Trophoblast cell (in vitro differentiated cells and primary cell): ENCODE measurements at regions not wholly inside any gene's neighbourhood (a gene's known extent, or its start where the extent isn't known, plus 50 kb on each side); places are given as distances from the start of the nearest gene placed in this dataset.

Experiments used
- DNase-seq, 2 donors: peaks; one replicate each; pipeline ENCODE4 v3.0.0-alpha.2; 2016
- H2AFZ ChIP-seq: 2 replicates; pipeline ENCODE4 v1.6.1; 2013; ENCODE audit warnings: low read length, moderate library complexity, mild to moderate bottlenecking; ENCODE audit not compliant: insufficient read depth, poor library complexity
- H2AK5ac ChIP-seq: 2 replicates; pipeline ENCODE4 v1.6.1; 2013; ENCODE audit warnings: mild to moderate bottlenecking, low read length
- H2BK120ac ChIP-seq: 2 replicates; pipeline ENCODE4 v1.6.1; 2013; ENCODE audit warnings: low read length, mild to moderate bottlenecking, moderate library complexity; ENCODE audit not compliant: insufficient read depth, poor library complexity
- H2BK12ac ChIP-seq: 2 replicates; pipeline ENCODE4 v1.6.1; 2013; ENCODE audit warnings: mild to moderate bottlenecking, low read length, moderate library complexity
- H2BK5ac ChIP-seq: 2 replicates; pipeline ENCODE4 v1.6.1; 2013; ENCODE audit warnings: low read length, low read depth, moderate library complexity, mild to moderate bottlenecking; ENCODE audit not compliant: poor library complexity
- H3K14ac ChIP-seq: 2 replicates; pipeline ENCODE4 v1.6.1; 2013; ENCODE audit warnings: mild to moderate bottlenecking, low read length
- H3K18ac ChIP-seq: 2 replicates; pipeline ENCODE4 v1.6.1; 2013; ENCODE audit warnings: mild to moderate bottlenecking, low read length
- H3K23ac ChIP-seq: 2 replicates; pipeline ENCODE4 v1.6.1; 2013; ENCODE audit warnings: low read length
- H3K27ac ChIP-seq: 2 replicates; pipeline ENCODE4 v1.5.1; 2013; ENCODE audit warnings: low read depth, mild to moderate bottlenecking, inconsistent platforms, low read length, moderate library complexity
- H3K27me3 ChIP-seq: 2 replicates; pipeline ENCODE4 v1.6.1; 2013; ENCODE audit warnings: inconsistent platforms, mild to moderate bottlenecking, low read length, moderate library complexity; ENCODE audit not compliant: insufficient read depth
- H3K36me3 ChIP-seq, 2 experiments: 1 replicate in 1 of 2; 2 replicates in 1 of 2; pipeline ENCODE4 v1.6.1; 2013; ENCODE audit warnings: low read length in 2 of 2, mild to moderate bottlenecking in 2 of 2, moderate library complexity in 1 of 2; ENCODE audit not compliant: insufficient read depth in 2 of 2, control insufficient read depth in 1 of 2
- H3K4ac ChIP-seq: 2 replicates; pipeline ENCODE4 v1.6.1; 2013; ENCODE audit warnings: low read depth, mild to moderate bottlenecking, low read length, moderate library complexity
- H3K4me1 ChIP-seq, 2 experiments: 1 replicate in 1 of 2; 2 replicates in 1 of 2; pipeline ENCODE4 v1.6.1; 2013; ENCODE audit warnings: low read length in 2 of 2, mild to moderate bottlenecking in 2 of 2, moderate library complexity in 1 of 2; ENCODE audit not compliant: insufficient read depth in 2 of 2, control insufficient read depth in 1 of 2
- H3K4me2 ChIP-seq: 2 replicates; pipeline ENCODE4 v1.6.1; 2013; ENCODE audit warnings: inconsistent platforms, mild to moderate bottlenecking, low read length, moderate library complexity
- H3K4me3 ChIP-seq: 2 replicates; pipeline ENCODE4 v1.5.1; 2013; ENCODE audit warnings: mild to moderate bottlenecking, low read depth, low read length, inconsistent platforms
- H3K79me1 ChIP-seq: one replicate; pipeline ENCODE4 v1.6.1; 2013; ENCODE audit warnings: low read length
- H3K79me2 ChIP-seq: 2 replicates; pipeline ENCODE4 v1.6.1; 2013; ENCODE audit warnings: low read length, mild to moderate bottlenecking; ENCODE audit not compliant: control insufficient read depth, insufficient read depth, poor library complexity
- H3K9ac ChIP-seq: 2 replicates; pipeline ENCODE4 v1.6.1; 2013; ENCODE audit warnings: mild to moderate bottlenecking, low read length
- H3K9me3 ChIP-seq: 2 replicates; pipeline ENCODE4 v1.6.1; 2013; ENCODE audit warnings: low read depth, mild to moderate bottlenecking, control low read depth, inconsistent platforms, low read length; ENCODE audit not compliant: insufficient read depth
- H4K12ac ChIP-seq: 2 replicates; pipeline ENCODE4 v1.6.1; 2013; ENCODE audit warnings: low read depth, mild to moderate bottlenecking, low read length, moderate library complexity
- H4K8ac ChIP-seq: 2 replicates; pipeline ENCODE4 v1.6.1; 2013; ENCODE audit warnings: low read depth, mild to moderate bottlenecking, low read length, moderate library complexity
- H4K91ac ChIP-seq: one replicate; pipeline ENCODE4 v1.6.1; 2013; ENCODE audit warnings: low read depth, mild to moderate bottlenecking, low read length, moderate library complexity
- WGBS: extraction: QIAGEN DNeasy Blood & Tissue Kit; methylation state at CpG from one replicate; pipeline ENCODE4 v1.1.7; 2013; ENCODE audit warnings: missing lambda C conversion rate; ENCODE audit not compliant: insufficient read length, insufficient coverage; ENCODE audit errors: extremely low coverage; 5-methylcytosine and 5-hydroxymethylcytosine counted together

DNA sequence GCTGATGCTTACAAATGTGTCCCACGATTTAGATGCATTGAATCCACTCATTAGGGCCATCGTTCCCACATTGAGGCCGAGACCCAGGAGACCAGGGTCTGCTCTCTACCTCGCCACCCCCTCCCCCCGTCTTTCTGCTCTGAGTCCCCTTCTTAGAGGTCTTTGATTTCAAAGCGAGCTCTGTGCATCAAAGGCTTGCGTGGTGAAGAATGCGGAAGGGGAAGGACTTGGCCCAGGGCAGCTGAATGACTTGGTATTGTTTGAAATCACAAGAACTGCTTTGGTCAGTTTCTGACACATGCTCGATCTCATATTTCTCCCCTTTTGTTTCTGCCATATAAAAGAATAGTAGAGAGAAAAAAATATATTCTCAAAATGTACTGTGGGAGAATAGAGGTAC, 78.3 kb upstream of the IRX1 start:
- Histone ChIP-seq H3K4ac (no peak overlapping the region), H3K9me3 (no peaks in the 10 kb centered on the region), H3K18ac (no peak overlapping the region), H3K4me3 (no peak overlapping the region), H3K27me3 (no peaks in the 10 kb centered on the region), H2BK5ac (no peak overlapping the region), H3K14ac (no peak overlapping the region), H3K36me3 (no peaks in the 10 kb centered on the region), H3K9ac (no peak overlapping the region), H2AK5ac (no peak overlapping the region), H3K79me2 (no peaks in the 10 kb centered on the region), H4K12ac (no peak overlapping the region), H4K91ac (no peak overlapping the region), H3K4me2 (no peak overlapping the region), H3K79me1 (no peaks in the 10 kb centered on the region), H2BK12ac (no peak overlapping the region), H3K4me1 (no peaks in the 10 kb centered on the region), H2AFZ (no peak overlapping the region), H3K27ac (no peak overlapping the region), H2BK120ac (no peak overlapping the region), H4K8ac (no peak overlapping the region), H3K23ac (no peak overlapping the region)
- DNase-seq = no peak
- no CpG with 5 or more reads among the region's 9 CpGs for WGBS

DNA sequence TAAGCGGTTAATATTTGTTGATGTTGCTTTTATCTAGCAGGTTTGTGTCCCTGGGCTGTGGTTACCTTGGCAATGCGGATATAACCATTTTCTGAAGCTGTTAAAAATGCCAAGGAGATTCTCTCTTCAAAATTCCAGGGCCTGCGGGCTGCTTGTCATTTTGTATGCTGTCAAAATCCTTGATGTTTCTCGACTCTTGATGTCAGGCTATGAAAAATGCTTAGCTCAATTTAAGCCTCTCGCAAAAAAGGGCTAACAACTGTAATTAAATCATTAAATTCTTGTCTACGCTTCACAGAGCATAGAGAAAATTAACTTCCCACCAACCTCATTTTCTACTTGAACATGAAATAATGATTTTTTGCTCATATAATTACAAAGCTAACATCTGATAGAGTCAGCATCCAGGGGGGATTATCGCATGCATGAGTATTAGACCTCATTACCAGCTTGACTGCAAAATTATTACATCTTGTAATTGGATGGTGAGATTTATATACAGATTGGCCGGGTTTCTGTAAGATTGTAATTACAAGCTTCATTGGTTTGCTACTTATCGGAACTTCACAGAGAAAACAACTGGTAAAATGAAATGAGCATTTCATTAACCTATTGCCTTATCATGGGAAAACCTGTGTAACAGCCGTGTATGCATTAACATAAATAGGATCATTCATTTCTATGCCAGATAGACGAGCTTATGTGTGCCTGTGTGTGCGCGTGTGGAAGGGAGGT, 83.1 kb upstream of the IRX1 start:
- no peak overlapping the region for H4K91ac ChIP-seq
- H3K27ac ChIP-seq = no peak overlapping the region
- no peaks in the 10 kb centered on the region for H3K79me1 ChIP-seq
- H2BK5ac ChIP-seq = no peak overlapping the region
- H3K9ac ChIP-seq = no peak overlapping the region
- peaks cover 5% of the 10 kb centered on the region for H3K9me3 ChIP-seq
- H3K23ac ChIP-seq = no peak overlapping the region
- no peak overlapping the region for H4K8ac ChIP-seq
- no peaks in the 10 kb centered on the region for H3K79me2 ChIP-seq
- no peaks in the 10 kb centered on the region for H3K4me1 ChIP-seq
- no peak overlapping the region for H3K4ac ChIP-seq
- H3K18ac ChIP-seq = no peak overlapping the region
- H3K36me3 ChIP-seq = no peaks in the 10 kb centered on the region
- H2AK5ac ChIP-seq = no peak overlapping the region
- no peak overlapping the region for H2AFZ ChIP-seq
- H3K14ac ChIP-seq = no peak overlapping the region
- H4K12ac ChIP-seq = no peak overlapping the region
- no peak overlapping the region for H2BK12ac ChIP-seq
- H3K27me3 ChIP-seq = no peaks in the 10 kb centered on the region
- DNase-seq = no peak
- no CpG with 5 or more reads among the region's 13 CpGs for WGBS
- H3K4me3 ChIP-seq = no peak overlapping the region
- H2BK120ac ChIP-seq = no peak overlapping the region
- no peak overlapping the region for H3K4me2 ChIP-seq

DNA sequence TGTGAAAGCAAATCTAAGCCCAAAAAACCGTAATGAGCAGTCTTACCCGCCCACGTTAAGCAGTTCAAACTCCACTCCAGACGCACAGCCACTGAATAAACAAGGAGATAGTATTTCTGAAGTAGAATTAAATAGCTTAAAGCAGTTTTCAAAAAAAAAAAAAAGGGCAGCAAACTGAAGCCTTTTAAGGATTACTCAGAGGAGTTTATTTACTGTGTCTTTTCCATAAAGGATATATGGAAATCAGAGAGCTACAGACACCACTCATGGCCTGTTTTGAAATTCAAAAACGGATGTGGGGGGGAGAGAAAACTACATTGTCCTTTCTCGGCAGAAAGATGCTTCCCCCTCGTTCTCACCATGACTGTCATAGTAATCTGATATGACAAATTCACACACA, 83.7 kb upstream of the IRX1 start:
- Histone ChIP-seq H3K4me1 (no peaks in the 10 kb centered on the region), H3K9ac (no peak overlapping the region), H2AK5ac (no peak overlapping the region), H3K27ac (no peak overlapping the region), H3K23ac (no peak overlapping the region), H3K79me2 (no peaks in the 10 kb centered on the region), H3K9me3 (peaks cover 5% of the 10 kb centered on the region), H4K91ac (no peak overlapping the region), H3K4ac (no peak overlapping the region), H3K14ac (no peak overlapping the region), H3K79me1 (no peaks in the 10 kb centered on the region), H2BK120ac (no peak overlapping the region), H3K36me3 (no peaks in the 10 kb centered on the region), H2AFZ (no peak overlapping the region), H3K27me3 (no peaks in the 10 kb centered on the region), H4K12ac (no peak overlapping the region), H3K4me2 (no peak overlapping the region), H2BK5ac (no peak overlapping the region), H4K8ac (no peak overlapping the region), H2BK12ac (no peak overlapping the region), H3K18ac (no peak overlapping the region), H3K4me3 (no peak overlapping the region)
- no peak for DNase-seq
- WGBS = no CpG with 5 or more reads among the region's 7 CpGs

DNA sequence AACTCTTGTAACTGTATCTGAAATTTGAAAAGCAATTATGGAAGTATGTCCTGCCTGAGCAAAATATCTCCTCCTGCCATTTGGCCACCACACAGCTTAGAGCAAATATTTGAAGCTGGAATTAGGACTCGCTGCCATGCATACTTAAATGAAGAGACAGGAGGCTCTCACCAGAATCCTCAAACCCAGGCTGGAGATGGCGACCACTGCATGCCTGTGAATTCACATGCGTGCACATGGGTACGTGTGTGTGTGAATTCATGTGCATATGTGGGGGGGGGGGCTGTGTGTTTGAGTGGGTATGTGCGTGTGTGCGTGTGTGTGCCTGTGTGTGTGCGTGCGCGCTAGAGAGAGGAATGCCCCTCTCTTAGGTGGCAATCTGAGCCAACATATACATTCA, 84.1 kb upstream of the IRX1 start:
- H4K8ac ChIP-seq = no peak overlapping the region
- no peak overlapping the region for H3K9ac ChIP-seq
- no peak overlapping the region for H2BK120ac ChIP-seq
- H3K79me1 ChIP-seq = no peaks in the 10 kb centered on the region
- no peaks in the 10 kb centered on the region for H3K79me2 ChIP-seq
- H4K12ac ChIP-seq = no peak overlapping the region
- no peak overlapping the region for H3K4me2 ChIP-seq
- H3K27me3 ChIP-seq = no peaks in the 10 kb centered on the region
- H3K9me3 ChIP-seq = peaks cover 5% of the 10 kb centered on the region
- H3K4ac ChIP-seq = no peak overlapping the region
- H2AFZ ChIP-seq = no peak overlapping the region
- H3K14ac ChIP-seq = no peak overlapping the region
- no CpG with 5 or more reads among the region's 9 CpGs for WGBS
- no peak overlapping the region for H2AK5ac ChIP-seq
- no peak overlapping the region for H3K18ac ChIP-seq
- H2BK5ac ChIP-seq = no peak overlapping the region
- no peaks in the 10 kb centered on the region for H3K36me3 ChIP-seq
- H2BK12ac ChIP-seq = no peak overlapping the region
- DNase-seq = no peak
- H4K91ac ChIP-seq = no peak overlapping the region
- no peak overlapping the region for H3K27ac ChIP-seq
- H3K4me1 ChIP-seq = no peaks in the 10 kb centered on the region
- no peak overlapping the region for H3K23ac ChIP-seq
- no peak overlapping the region for H3K4me3 ChIP-seq
